MCF 10A (cell line): ENCODE measurements at regions not wholly inside any gene's neighbourhood (a gene's known extent, or its start where the extent isn't known, plus 50 kb on each side); places are given as distances from the start of the nearest gene placed in this dataset.

ENCODE experiments used
- BruUV-seq: library from RNA; stranded (reverse); fragments of 400-500 nt; replicated peaks from 2 replicates; lab custom pipeline; 2021; lab: Mats Ljungman, UMichigan
- CTCF ChIA-PET: fragments of 300-600 bp; sonication (Branson Sonifier 250); formaldehyde crosslinking; extraction: SDS; loops from one replicate; lab custom pipeline; 2021; ENCODE audit warnings: antibody characterized with exemption, inconsistent platforms; lab: Yijun Ruan, JAX
- POLR2A ChIA-PET: fragments of 300-600, 350-650 bp; sonication (Branson Sonifier 250); formaldehyde crosslinking; extraction: SDS; loops from one replicate; lab custom pipeline; 2020; ENCODE audit warnings: antibody characterized with exemption, inconsistent platforms; lab: Yijun Ruan, JAX
- DNase-seq: peaks from one replicate; pipeline ENCODE4 v3.0.0-alpha.2; 2018; ENCODE audit not compliant: unreplicated experiment
- H3K27ac Mint-ChIP-seq: one replicate; pipeline ENCODE4 v1.8.0; 2022; ENCODE audit warnings: mild to moderate bottlenecking, low read depth, mixed read lengths; ENCODE audit not compliant: unreplicated experiment
- H3K27me3 Mint-ChIP-seq: one replicate; pipeline ENCODE4 v1.8.0; 2022; ENCODE audit warnings: mixed read lengths; ENCODE audit not compliant: insufficient read depth, unreplicated experiment
- H3K36me3 Mint-ChIP-seq: one replicate; pipeline ENCODE4 v1.8.0; 2022; ENCODE audit warnings: mild to moderate bottlenecking, moderate library complexity, mixed read lengths; ENCODE audit not compliant: insufficient read depth, unreplicated experiment
- H3K4me1 Mint-ChIP-seq: one replicate; pipeline ENCODE4 v1.8.0; 2022; ENCODE audit warnings: mixed read lengths; ENCODE audit not compliant: insufficient read depth, unreplicated experiment
- H3K4me3 Mint-ChIP-seq: one replicate; pipeline ENCODE4 v1.8.0; 2022; ENCODE audit warnings: mild to moderate bottlenecking, moderate library complexity, mixed read lengths; ENCODE audit not compliant: unreplicated experiment
- H3K9me3 Mint-ChIP-seq: one replicate; pipeline ENCODE4 v1.8.0; 2022; ENCODE audit warnings: mixed read lengths; ENCODE audit not compliant: unreplicated experiment
- CTCF ChIP-seq: fragments of 200-600 bp; IDR thresholded peaks from one replicate; pipeline ENCODE4 v1.8.0; 2022; ENCODE audit warnings: antibody characterized with exemption, mild to moderate bottlenecking; ENCODE audit not compliant: unreplicated experiment
- intact Hi-C: fragments of 100-400 bp; cut with micrococcal nuclease; formaldehyde crosslinking; loops from 2 replicates; pipeline ENCODE4 v1.14.1; 2022

- peaks cover 11% of the 10 kb centered on the region for H3K4me1 Mint-ChIP-seq
Observed at GRCh38 chr2:215189393-215189792, 51.0 kb upstream of the ABCA12 start.

More at GRCh38 chr2:215189393-215189792, 51.0 kb upstream of the ABCA12 start:
- Mint-ChIP-seq H3K9me3 (no peaks in the 10 kb centered on the region), H3K27ac (peak overlapping the region; percentile 88), H3K4me3 (no peak overlapping the region), H3K27me3 (no peaks in the 10 kb centered on the region), H3K36me3 (no peaks in the 10 kb centered on the region)
- POLR2A ChIA-PET: interaction anchor here (0.6 to 2.8 kb wide), 16 partner anchors 20 to 519 kb away, joined by 3 to 26 read pairs (median 3); partner anchors contain the start of genes ABCA12 and ATIC
- intact Hi-C loops: no loop called here
- CTCF ChIA-PET: interaction anchor here (0.5 to 1.0 kb wide), 5 partner anchors 12 to 83 kb away, joined by 3 read pairs; no protein-coding TSS in a partner anchor
- peak; percentile 95 for DNase-seq
- BruUV-seq: no TSS peak
- no peak for TF ChIP-seq CTCF
